Lower lobe of right lung (tissue), 2 donors: ENCODE measurements at regions not wholly inside any gene's neighbourhood (a gene's known extent, or its start where the extent isn't known, plus 50 kb on each side); places are given as distances from the start of the nearest gene placed in this dataset.

Experiments used
- ATAC-seq, 2 donors: fragments of 200-7000 bp; cut with Tn5 transposase; one replicate each; pipeline ENCODE4 v1.9.1; 2020 to 2022; ENCODE audit warnings: mild to moderate bottlenecking in 2 of 2, moderate library complexity in 2 of 2
- DNase-seq: peaks from one replicate; pipeline ENCODE4 v3.0.0-alpha.2; 2020
- H3K27ac ChIP-seq: fragments of 200-600 bp; one replicate; pipeline ENCODE4 v1.8.0; 2022
- H3K27me3 ChIP-seq: fragments of 200-600 bp; one replicate; pipeline ENCODE4 v1.8.0; 2022; ENCODE audit warnings: low read depth
- H3K36me3 ChIP-seq: fragments of 200-600 bp; one replicate; pipeline ENCODE4 v1.8.0; 2022; ENCODE audit warnings: mild to moderate bottlenecking
- H3K4me1 ChIP-seq: fragments of 200-600 bp; one replicate; pipeline ENCODE4 v1.8.0; 2022
- H3K4me3 ChIP-seq: fragments of 200-600 bp; one replicate; pipeline ENCODE4 v1.8.0; 2022; ENCODE audit warnings: mild to moderate bottlenecking
- H3K9me3 ChIP-seq: fragments of 200-600 bp; one replicate; pipeline ENCODE4 v1.8.0; 2022
- intact Hi-C: fragments of 100-400 bp; cut with DNase I; formaldehyde crosslinking; loops from one replicate; pipeline ENCODE4 v1.11.0; 2022
- TF ChIP-seq, protein P1 (sequence below): fragments of 200-600 bp; IDR thresholded peaks from one replicate; pipeline ENCODE4 v1.8.0; 2022; ENCODE audit warnings: antibody characterized with exemption, mild to moderate bottlenecking
- donor health status: DM: no; HTN: yes; CAD: no; lungs with severe emphysema.

DNA sequence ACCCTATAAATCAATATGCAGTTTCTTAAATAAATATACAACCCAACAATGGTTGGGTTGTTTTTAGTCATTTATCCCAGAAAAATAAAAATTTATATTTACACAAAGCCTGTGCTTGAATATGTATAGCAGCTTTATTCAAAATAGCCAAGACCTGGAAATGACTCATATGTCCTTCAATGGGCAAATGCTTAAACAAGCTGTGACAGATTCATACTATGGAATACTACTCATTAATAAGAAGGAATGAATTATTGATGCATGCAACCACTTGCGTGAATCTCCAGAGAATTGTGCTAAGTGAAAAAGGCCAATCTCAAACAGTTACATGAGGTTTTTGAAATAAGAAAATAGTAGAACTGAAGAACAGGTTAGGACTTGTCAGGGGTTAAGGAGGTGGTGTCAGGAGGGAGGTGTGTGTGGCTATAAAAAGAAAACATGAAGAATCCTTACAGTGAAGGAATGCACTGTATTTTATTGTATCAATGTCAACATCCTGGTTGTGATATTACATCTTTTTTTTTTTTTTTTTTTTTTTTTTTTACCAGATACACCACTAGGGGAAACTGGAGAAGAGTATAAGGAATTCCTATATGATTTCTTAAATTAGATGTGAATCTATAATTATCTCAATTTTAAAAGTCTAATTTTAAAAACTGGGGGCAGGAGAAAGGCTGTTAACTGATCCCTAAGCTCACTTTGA, 82.4 kb upstream of the CD44 start:
- Histone ChIP-seq H3K27ac (no peak overlapping the region), H3K4me1 (peaks cover 9% of the 10 kb centered on the region), H3K36me3 (no peaks in the 10 kb centered on the region), H3K9me3 (no peaks in the 10 kb centered on the region), H3K4me3 (no peak overlapping the region), H3K27me3 (no peaks in the 10 kb centered on the region)
- intact Hi-C loops: no loop called here
- DNase-seq: no peak
- TF ChIP-seq, protein P1, sequence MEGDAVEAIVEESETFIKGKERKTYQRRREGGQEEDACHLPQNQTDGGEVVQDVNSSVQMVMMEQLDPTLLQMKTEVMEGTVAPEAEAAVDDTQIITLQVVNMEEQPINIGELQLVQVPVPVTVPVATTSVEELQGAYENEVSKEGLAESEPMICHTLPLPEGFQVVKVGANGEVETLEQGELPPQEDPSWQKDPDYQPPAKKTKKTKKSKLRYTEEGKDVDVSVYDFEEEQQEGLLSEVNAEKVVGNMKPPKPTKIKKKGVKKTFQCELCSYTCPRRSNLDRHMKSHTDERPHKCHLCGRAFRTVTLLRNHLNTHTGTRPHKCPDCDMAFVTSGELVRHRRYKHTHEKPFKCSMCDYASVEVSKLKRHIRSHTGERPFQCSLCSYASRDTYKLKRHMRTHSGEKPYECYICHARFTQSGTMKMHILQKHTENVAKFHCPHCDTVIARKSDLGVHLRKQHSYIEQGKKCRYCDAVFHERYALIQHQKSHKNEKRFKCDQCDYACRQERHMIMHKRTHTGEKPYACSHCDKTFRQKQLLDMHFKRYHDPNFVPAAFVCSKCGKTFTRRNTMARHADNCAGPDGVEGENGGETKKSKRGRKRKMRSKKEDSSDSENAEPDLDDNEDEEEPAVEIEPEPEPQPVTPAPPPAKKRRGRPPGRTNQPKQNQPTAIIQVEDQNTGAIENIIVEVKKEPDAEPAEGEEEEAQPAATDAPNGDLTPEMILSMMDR: no peak
- no peak for ATAC-seq

DNA sequence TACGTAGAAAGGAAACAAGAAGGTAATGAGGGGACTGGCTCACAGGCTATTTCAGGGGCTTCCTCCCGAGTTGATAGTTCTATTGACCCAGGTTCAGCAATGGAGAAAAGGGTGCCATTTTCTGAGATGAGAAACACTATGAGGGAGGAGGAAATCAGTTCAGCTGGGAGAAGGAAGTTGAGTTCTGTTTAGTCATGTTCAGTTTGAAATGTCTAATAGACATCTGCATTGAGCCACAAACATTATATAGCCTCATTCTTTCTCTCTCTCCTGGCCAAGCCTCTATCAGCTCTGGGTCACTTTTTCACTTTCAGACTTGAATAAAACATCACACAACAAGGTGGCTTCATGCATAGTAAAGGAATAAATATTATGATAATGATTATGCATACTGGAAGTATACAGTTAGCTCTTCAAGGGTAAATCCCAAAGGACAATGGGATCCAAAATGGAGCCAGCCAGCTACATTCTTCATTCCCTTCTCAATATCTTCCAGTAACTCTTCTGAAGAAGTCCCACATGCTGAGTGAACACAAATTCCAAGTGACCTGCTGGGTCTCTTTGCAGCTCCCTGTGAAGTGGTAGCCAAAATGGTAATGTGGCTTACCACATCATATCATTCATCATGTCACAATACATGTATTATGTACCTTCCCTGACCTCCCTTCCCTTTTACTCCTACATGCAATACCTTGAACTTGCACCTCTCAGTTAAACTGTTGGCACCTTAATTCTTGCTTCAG, 80.9 kb upstream of the CD44 start:
- Histone ChIP-seq H3K36me3 (no peaks in the 10 kb centered on the region), H3K9me3 (no peaks in the 10 kb centered on the region), H3K4me3 (no peak overlapping the region), H3K27ac (no peak overlapping the region), H3K4me1 (peaks cover 13% of the 10 kb centered on the region), H3K27me3 (no peaks in the 10 kb centered on the region)
- TF ChIP-seq, protein P1: no peak
- DNase-seq (no peak), ATAC-seq (peak in 1 of 2 donors; percentile 31)
- intact Hi-C loops: no loop called here

DNA sequence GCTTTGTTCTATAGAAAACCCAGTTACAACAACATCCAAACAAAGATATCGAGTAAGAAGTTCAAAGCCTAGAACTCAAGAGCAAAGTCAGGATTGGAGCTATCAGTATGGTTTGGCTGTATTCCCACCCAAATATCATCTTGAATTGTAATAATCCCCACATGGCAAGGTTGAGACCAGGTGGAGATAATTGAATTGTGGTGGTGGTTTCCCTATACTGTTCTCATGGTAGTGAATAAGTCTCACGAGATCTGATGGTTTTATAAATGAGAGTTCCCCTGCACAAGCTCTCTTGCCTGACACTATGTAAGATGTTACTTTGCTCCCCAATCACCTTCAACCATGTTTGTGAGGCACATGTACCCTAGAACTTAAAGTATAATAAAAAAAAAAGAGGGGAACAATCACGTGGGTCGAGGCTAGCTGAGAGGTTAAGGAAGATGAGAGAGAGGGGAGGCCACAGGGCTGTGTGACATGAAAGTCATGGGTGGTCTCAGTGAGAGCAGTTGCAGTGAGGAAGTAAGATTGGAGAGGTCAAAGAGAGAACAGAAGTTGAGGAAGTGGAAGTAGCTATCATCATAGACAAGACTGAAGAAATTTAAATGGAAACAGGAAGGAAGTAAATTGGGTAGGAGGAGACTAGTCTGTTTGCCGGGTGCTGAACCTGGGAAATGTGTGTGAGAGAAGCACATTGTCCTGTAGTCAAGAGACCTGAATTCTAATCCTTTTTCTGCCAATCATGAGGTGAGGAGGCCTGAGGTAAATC, 80.1 kb upstream of the CD44 start:
- Histone ChIP-seq H3K36me3 (no peaks in the 10 kb centered on the region), H3K27me3 (no peaks in the 10 kb centered on the region)
- peak; percentile 49 to 55 for ATAC-seq

DNA sequence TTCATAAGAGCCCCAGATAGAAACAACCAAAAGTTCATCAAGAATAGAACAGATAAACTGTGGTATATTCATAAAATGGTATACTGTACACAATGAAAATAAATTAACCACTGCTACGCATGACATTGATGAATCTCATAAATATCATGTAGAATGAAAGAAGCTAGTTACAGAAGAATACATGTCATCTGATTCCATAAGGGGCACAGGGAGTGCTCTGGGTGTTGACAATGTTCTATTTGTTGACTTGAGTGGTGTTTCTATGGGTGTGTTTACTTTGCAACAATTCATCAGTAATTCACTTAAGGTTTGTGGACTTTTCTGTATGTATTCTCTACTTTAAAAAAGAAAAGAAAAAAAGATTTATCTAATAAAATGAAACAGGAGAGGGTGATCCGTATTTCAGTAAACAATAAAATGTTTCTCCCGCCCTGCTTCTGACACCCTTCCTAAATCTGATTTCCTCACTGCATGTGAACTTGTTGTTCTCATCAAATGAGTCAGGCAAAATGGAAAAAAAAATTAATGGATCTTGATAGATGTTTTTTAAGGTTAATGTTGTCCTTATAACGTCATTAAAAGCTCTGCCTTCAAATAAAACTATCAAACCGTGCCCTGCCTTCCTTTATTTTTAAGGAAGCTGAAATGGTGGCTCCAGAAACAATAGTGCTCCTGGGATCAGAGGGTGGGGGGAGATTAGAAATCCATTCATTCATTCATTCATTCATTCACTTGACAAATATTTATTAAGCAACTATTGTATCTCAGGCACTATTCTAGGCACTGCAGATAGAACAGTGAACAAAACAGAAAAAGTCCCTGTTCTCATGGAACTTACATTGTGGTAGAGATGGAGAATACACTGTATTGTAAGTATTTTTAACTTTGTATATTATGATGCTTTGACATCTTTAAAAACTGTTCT, 77.2 kb upstream of the CD44 start:
- H3K36me3 ChIP-seq: no peaks in the 10 kb centered on the region
- TF ChIP-seq, protein P1: no peak
- no peaks in the 10 kb centered on the region for H3K27me3 ChIP-seq
- intact Hi-C loops: no loop called here
- H3K27ac ChIP-seq: no peak overlapping the region
- DNase-seq (no peak), ATAC-seq (no peak)
- no peaks in the 10 kb centered on the region for H3K9me3 ChIP-seq
- no peak overlapping the region for H3K4me3 ChIP-seq
- H3K4me1 ChIP-seq: peaks cover 27% of the 10 kb centered on the region

More for the DNA sequence above, 80.1 kb upstream of the CD44 start:
- Histone ChIP-seq H3K4me1 (peaks cover 13% of the 10 kb centered on the region), H3K9me3 (no peaks in the 10 kb centered on the region), H3K27ac (no peak overlapping the region), H3K4me3 (no peak overlapping the region)
- no peak for DNase-seq
- TF ChIP-seq, protein P1: no peak
- intact Hi-C loops: no loop called here

DNA sequence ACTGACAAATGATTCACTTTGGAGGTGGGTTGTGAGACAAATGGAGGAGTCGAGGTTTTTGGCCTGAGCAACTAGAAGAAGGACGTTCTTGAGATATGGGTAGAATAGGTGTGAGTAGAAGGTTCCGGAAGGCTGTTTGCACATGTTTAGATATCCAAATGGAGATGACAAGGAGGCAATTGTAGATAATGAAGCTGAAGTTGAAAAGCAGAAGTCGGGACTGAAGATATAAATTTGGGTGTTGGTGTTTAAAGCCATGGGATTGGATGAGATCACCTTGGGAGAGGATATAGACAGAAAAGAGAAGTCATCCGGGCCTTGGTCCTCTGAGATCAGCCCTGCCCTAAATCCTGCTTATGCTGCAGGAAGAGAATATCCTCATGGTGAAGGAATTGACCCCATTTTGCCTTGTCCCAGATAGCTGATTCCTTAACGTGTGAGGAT, 75.5 kb upstream of the CD44 start:
- intact Hi-C loops: no loop called here
- Histone ChIP-seq H3K27me3 (no peaks in the 10 kb centered on the region), H3K9me3 (no peaks in the 10 kb centered on the region), H3K27ac (no peak overlapping the region), H3K36me3 (no peaks in the 10 kb centered on the region), H3K4me1 (peaks cover 27% of the 10 kb centered on the region), H3K4me3 (no peak overlapping the region)
- DNase-seq: no peak
- ATAC-seq: no peak
- TF ChIP-seq, protein P1: no peak
